ENCODE measurements at regions not wholly inside any gene's neighbourhood (a gene's known extent, or its start where the extent isn't known, plus 50 kb on each side); places are given as distances from the start of the nearest gene placed in this dataset.

GRCh38 chr13:84088996-84089395 lies 206.7 kb upstream of the SLITRK1 start:
- TF ChIP-seq EZH2 (IDR thresholded peaks at IDR 0.05) (no peak), POLR2AphosphoS5 (IDR thresholded peaks at IDR 0.05; ENCODE audit: borderline replicate concordance, low read depth, low read length) (no peak)
